Esophagus muscularis mucosa (tissue), 4 donors: ENCODE measurements at regions not wholly inside any gene's neighbourhood (a gene's known extent, or its start where the extent isn't known, plus 50 kb on each side); places are given as distances from the start of the nearest gene placed in this dataset.

Experiments
- EP300 ChIP-seq: sonication (generic); formaldehyde crosslinking; IDR thresholded peaks from one replicate; pipeline ENCODE4 v1.6.1; 2017; ENCODE audit warnings: antibody characterized with exemption
- POLR2A ChIP-seq: fragments of 450-650 bp; IDR thresholded peaks from one replicate; pipeline ENCODE4 v1.6.1; 2017; ENCODE audit warnings: antibody characterized with exemption, moderate library complexity, mild to moderate bottlenecking, low read depth
- TF ChIP-seq, protein P1 (sequence below), 3 experiments: fragments of 200-600 bp in 2 of 3; fragments of 450-650 bp in 1 of 3; sonication (generic) in 2 of 3; IDR thresholded peaks; one replicate each; pipeline ENCODE4 v1.5.1; 2017 to 2019; ENCODE audit warnings: antibody characterized with exemption in 3 of 3, mild to moderate bottlenecking in 2 of 3, moderate library complexity in 1 of 3

GRCh38 chr2:100650151-100650550, 87.4 kb downstream of the PDCL3 start:
- TF ChIP-seq, protein P1, sequence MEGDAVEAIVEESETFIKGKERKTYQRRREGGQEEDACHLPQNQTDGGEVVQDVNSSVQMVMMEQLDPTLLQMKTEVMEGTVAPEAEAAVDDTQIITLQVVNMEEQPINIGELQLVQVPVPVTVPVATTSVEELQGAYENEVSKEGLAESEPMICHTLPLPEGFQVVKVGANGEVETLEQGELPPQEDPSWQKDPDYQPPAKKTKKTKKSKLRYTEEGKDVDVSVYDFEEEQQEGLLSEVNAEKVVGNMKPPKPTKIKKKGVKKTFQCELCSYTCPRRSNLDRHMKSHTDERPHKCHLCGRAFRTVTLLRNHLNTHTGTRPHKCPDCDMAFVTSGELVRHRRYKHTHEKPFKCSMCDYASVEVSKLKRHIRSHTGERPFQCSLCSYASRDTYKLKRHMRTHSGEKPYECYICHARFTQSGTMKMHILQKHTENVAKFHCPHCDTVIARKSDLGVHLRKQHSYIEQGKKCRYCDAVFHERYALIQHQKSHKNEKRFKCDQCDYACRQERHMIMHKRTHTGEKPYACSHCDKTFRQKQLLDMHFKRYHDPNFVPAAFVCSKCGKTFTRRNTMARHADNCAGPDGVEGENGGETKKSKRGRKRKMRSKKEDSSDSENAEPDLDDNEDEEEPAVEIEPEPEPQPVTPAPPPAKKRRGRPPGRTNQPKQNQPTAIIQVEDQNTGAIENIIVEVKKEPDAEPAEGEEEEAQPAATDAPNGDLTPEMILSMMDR (IDR thresholded peaks at IDR 0.05): no peak
- no peak for TF ChIP-seq EP300
- no peak for TF ChIP-seq POLR2A
